ENCODE measurements at regions not wholly inside any gene's neighbourhood (a gene's known extent, or its start where the extent isn't known, plus 50 kb on each side); places are given as distances from the start of the nearest gene placed in this dataset.

GRCh38 chr1:82371844-82372498 is 571.2 kb downstream of the ADGRL2 start:
- TF ChIP-seq EZH2 (IDR thresholded peaks at IDR 0.05) (no peak), CTCF (IDR thresholded peaks at IDR 0.05) (no peak)
